Keratinocyte (primary cell): ENCODE measurements at regions not wholly inside any gene's neighbourhood (a gene's known extent, or its start where the extent isn't known, plus 50 kb on each side); places are given as distances from the start of the nearest gene placed in this dataset.

Source experiments
- DNase-seq: peaks from one replicate; pipeline ENCODE4 v3.0.0-alpha.2; 2011; ENCODE audit warnings: low read depth, missing footprints, low spot score
- FAIRE-seq: peaks from 2 replicates; lab custom pipeline; 2011; peaks lifted over from hg19 to GRCh38; lab: Jason Lieb, UNC
- H2AFZ ChIP-seq: 2 replicates; pipeline ENCODE4 v1.6.0; 2012; ENCODE audit warnings: low read length, control low read depth, inconsistent platforms; ENCODE audit not compliant: control insufficient read depth
- H3K27ac ChIP-seq: 2 replicates; pipeline ENCODE4 v1.5.1; 2011; ENCODE audit warnings: low read length; ENCODE audit not compliant: control insufficient read depth, insufficient read depth
- H3K27me3 ChIP-seq: 3 replicates; pipeline ENCODE4 v1.6.0; 2011; ENCODE audit warnings: low read length; ENCODE audit not compliant: control insufficient read depth, insufficient read depth; ENCODE audit errors: extremely low read depth
- H3K36me3 ChIP-seq, 2 experiments: 2 replicates in 1 of 2; 3 replicates in 1 of 2; pipeline ENCODE4 v1.5.1; 2011; ENCODE audit warnings: low read length in 2 of 2, mild to moderate bottlenecking in 1 of 2; ENCODE audit not compliant: control insufficient read depth in 2 of 2, insufficient read depth in 2 of 2; ENCODE audit errors: extremely low read depth in 1 of 2
- H3K4me1 ChIP-seq: 3 replicates; pipeline ENCODE4 v1.5.1; 2011; ENCODE audit warnings: low read length; ENCODE audit not compliant: control insufficient read depth, insufficient read depth; ENCODE audit errors: extremely low read depth
- H3K4me2 ChIP-seq: 3 replicates; pipeline ENCODE4 v1.6.0; 2011; ENCODE audit warnings: low read depth, low read length; ENCODE audit not compliant: control insufficient read depth, insufficient read depth; ENCODE audit errors: extremely low read depth
- H3K4me3 ChIP-seq, 3 experiments: fragments of 200-600 bp in 1 of 3; sonication (generic) in 1 of 3; 2 replicates in 2 of 3; 3 replicates in 1 of 3; pipeline ENCODE4 v1.5.1; 2011 to 2016; ENCODE audit warnings: low read length in 3 of 3, mild to moderate bottlenecking in 3 of 3, control low read depth in 2 of 3, inconsistent platforms in 1 of 3, low read depth in 1 of 3, mixed read lengths in 1 of 3, mixed run types in 1 of 3, moderate library complexity in 1 of 3; ENCODE audit not compliant: control insufficient read depth in 2 of 3, insufficient read depth in 2 of 3; ENCODE audit errors: extremely low read depth in 1 of 3
- H3K79me2 ChIP-seq: 2 replicates; pipeline ENCODE4 v1.6.0; 2012; ENCODE audit warnings: low read length; ENCODE audit not compliant: control insufficient read depth, insufficient read depth
- H3K9ac ChIP-seq: 3 replicates; pipeline ENCODE4 v1.6.0; 2011; ENCODE audit warnings: low read length; ENCODE audit not compliant: control insufficient read depth, insufficient read depth; ENCODE audit errors: extremely low read depth
- H3K9me1 ChIP-seq: 3 replicates; pipeline ENCODE4 v1.6.0; 2011; ENCODE audit warnings: low read length; ENCODE audit not compliant: control insufficient read depth, insufficient read depth; ENCODE audit errors: extremely low read depth
- H3K9me3 ChIP-seq: 2 replicates; pipeline ENCODE4 v1.5.1; 2012; ENCODE audit warnings: low read depth, low read length; ENCODE audit not compliant: control insufficient read depth
- H4K20me1 ChIP-seq: 3 replicates; pipeline ENCODE4 v1.6.0; 2011; ENCODE audit warnings: low read length; ENCODE audit not compliant: control insufficient read depth, insufficient read depth; ENCODE audit errors: extremely low read depth
- CTCF ChIP-seq, 3 experiments: IDR thresholded peaks in 1 of 3; conservative IDR thresholded peaks in 1 of 3; optimal IDR thresholded peaks in 1 of 3; 2 replicates in 2 of 3; 3 replicates in 1 of 3; pipeline versions ENCODE3 to v1.5.1; 2011; ENCODE audit warnings: low read length in 3 of 3, mild to moderate bottlenecking in 3 of 3, moderate library complexity in 2 of 3, control low read depth in 1 of 3, inconsistent platforms in 1 of 3; ENCODE audit not compliant: insufficient read depth in 2 of 3; ENCODE audit errors: extremely low read depth in 1 of 3
- EZH2 ChIP-seq: IDR thresholded peaks from one replicate; pipeline ENCODE4 v1.6.1; 2012; ENCODE audit warnings: inconsistent platforms, mild to moderate bottlenecking, low read length, moderate library complexity
- dilution Hi-C: fragments of 300-500 bp; cut with MboI; formaldehyde crosslinking; loops from one replicate; pipeline ENCODE4 v1.7.0; 2020; ENCODE audit warnings: low sequenced_read_pairs; ENCODE audit not compliant: extremely low pct_ligation_motif_present

GRCh38 chr3:73299184-73299691, 237.8 kb downstream of the EBLN2 start:
- dilution Hi-C loops, result no loop called here
- Histone ChIP-seq H3K36me3 (no peaks in the 10 kb centered on the region), H4K20me1 (no peaks in the 10 kb centered on the region), H3K9me1 (no peaks in the 10 kb centered on the region), H3K4me3 (no peak overlapping the region), H3K9me3 (no peaks in the 10 kb centered on the region), H3K79me2 (no peaks in the 10 kb centered on the region), H3K4me2 (no peak overlapping the region), H2AFZ (no peak overlapping the region), H3K27ac (no peak overlapping the region), H3K27me3 (no peaks in the 10 kb centered on the region), H3K9ac (no peak overlapping the region), H3K4me1 (no peaks in the 10 kb centered on the region)
- no peak for FAIRE-seq
- TF ChIP-seq EZH2 (no peak), CTCF (optimal IDR thresholded peaks at IDR 0.05 in 1 of 3, IDR thresholded peaks at IDR 0.05 in 1 of 3, conservative IDR thresholded peaks at IDR 0.05 in 1 of 3; ENCODE audit: extremely low read depth in 1 of 3, insufficient read depth in 2 of 3, low read length in 3 of 3) (no peak)
- DNase-seq, result no peak

GRCh38 chr3:73314151-73314951, 252.9 kb downstream of the EBLN2 start:
- FAIRE-seq, result no peak
- H2AFZ ChIP-seq, result no peak overlapping the region
- H3K4me1 ChIP-seq, result no peaks in the 10 kb centered on the region
- no peak for TF ChIP-seq CTCF (optimal IDR thresholded peaks at IDR 0.05 in 1 of 3, IDR thresholded peaks at IDR 0.05 in 1 of 3, conservative IDR thresholded peaks at IDR 0.05 in 1 of 3; ENCODE audit: extremely low read depth in 1 of 3, insufficient read depth in 2 of 3, low read length in 3 of 3)
- no peak for TF ChIP-seq EZH2
- H4K20me1 ChIP-seq, result no peaks in the 10 kb centered on the region
- H3K27ac ChIP-seq, result no peak overlapping the region
- dilution Hi-C loops, result no loop called here
- H3K27me3 ChIP-seq, result no peaks in the 10 kb centered on the region
- no peak for DNase-seq
- no peaks in the 10 kb centered on the region for H3K79me2 ChIP-seq
- no peak overlapping the region for H3K4me3 ChIP-seq
- H3K4me2 ChIP-seq, result no peak overlapping the region
- no peak overlapping the region for H3K9ac ChIP-seq
- H3K36me3 ChIP-seq, result no peaks in the 10 kb centered on the region
- no peaks in the 10 kb centered on the region for H3K9me1 ChIP-seq
- H3K9me3 ChIP-seq, result no peaks in the 10 kb centered on the region
